Thoracic aorta (tissue), 2 donors: ENCODE measurements at regions not wholly inside any gene's neighbourhood (a gene's known extent, or its start where the extent isn't known, plus 50 kb on each side); places are given as distances from the start of the nearest gene placed in this dataset.

ENCODE experiments used
- ATAC-seq: fragments of 150-250 bp; one replicate; pipeline ENCODE4 v1.8.0; 2017; ENCODE audit warnings: low read depth; ENCODE audit not compliant: insufficient number of reproducible peaks, low FRiP score
- DNase-seq: peaks from one replicate; pipeline ENCODE4 v3.0.0-alpha.2; 2020; ENCODE audit warnings: low spot score
- H3K27ac ChIP-seq, 2 donors: fragments of 200-600 bp; sonication (generic); 1 replicate in 1 of 2; 2 replicates in 1 of 2; pipeline ENCODE4 v1.5.1; 2016; ENCODE audit warnings: mild to moderate bottlenecking in 2 of 2, moderate library complexity in 2 of 2
- H3K27me3 ChIP-seq: fragments of 200-600 bp; sonication (generic); replicated peaks from 2 replicates; pipeline ENCODE4 v1.6.0; 2016; ENCODE audit warnings: mild to moderate bottlenecking; ENCODE audit not compliant: insufficient read depth
- H3K36me3 ChIP-seq: fragments of 200-600 bp; sonication (generic); one replicate; pipeline ENCODE4 v1.5.1; 2016
- H3K4me1 ChIP-seq, 2 donors: fragments of 200-600 bp; sonication (generic); 1 replicate in 1 of 2; 2 replicates in 1 of 2; pipeline versions ENCODE4 v1.5.1 to v1.6.0; 2016; ENCODE audit warnings: low read depth in 2 of 2, mild to moderate bottlenecking in 1 of 2; ENCODE audit not compliant: control insufficient read depth in 1 of 2
- H3K4me3 ChIP-seq: fragments of 200-600 bp; sonication (generic); 2 replicates; pipeline ENCODE4 v1.5.1; 2016; ENCODE audit warnings: mild to moderate bottlenecking
- H3K9me3 ChIP-seq: fragments of 200-600 bp; sonication (generic); 2 replicates; pipeline ENCODE4 v1.5.1; 2016
- TF ChIP-seq, protein P1 (sequence below): fragments of 200-600 bp; sonication (generic); IDR thresholded peaks from one replicate; pipeline ENCODE4 v1.5.1; 2019; ENCODE audit warnings: antibody characterized with exemption

DNA sequence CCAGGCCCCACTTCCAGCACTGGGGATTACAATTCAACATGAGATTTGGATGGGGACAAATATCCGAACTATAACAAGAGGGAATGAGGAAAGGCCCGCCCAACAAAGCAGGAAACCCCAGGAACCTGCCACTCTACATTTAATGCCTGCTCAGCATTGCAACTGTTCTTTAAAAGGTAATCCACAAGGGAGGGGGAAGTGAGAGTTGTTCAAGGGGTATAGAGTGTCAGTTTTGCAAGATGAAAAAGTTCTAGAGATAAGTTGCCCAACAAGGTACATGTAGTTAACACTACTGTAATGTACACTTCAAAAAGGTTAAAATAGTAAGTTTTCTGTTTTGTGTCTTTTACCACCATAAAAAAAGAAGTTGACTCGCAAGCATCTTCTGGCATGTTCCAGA is 137.6 kb downstream of the MBD2 start:
- H3K4me1 ChIP-seq = peaks cover 0 to 4% of the 10 kb centered on the region in 2 donors
- no peaks in the 10 kb centered on the region for H3K36me3 ChIP-seq
- DNase-seq (no peak), ATAC-seq (no peak)
- H3K27me3 ChIP-seq = no peaks in the 10 kb centered on the region
- no peak overlapping the region for H3K4me3 ChIP-seq
- no peaks in the 10 kb centered on the region for H3K9me3 ChIP-seq
- TF ChIP-seq, protein P1, sequence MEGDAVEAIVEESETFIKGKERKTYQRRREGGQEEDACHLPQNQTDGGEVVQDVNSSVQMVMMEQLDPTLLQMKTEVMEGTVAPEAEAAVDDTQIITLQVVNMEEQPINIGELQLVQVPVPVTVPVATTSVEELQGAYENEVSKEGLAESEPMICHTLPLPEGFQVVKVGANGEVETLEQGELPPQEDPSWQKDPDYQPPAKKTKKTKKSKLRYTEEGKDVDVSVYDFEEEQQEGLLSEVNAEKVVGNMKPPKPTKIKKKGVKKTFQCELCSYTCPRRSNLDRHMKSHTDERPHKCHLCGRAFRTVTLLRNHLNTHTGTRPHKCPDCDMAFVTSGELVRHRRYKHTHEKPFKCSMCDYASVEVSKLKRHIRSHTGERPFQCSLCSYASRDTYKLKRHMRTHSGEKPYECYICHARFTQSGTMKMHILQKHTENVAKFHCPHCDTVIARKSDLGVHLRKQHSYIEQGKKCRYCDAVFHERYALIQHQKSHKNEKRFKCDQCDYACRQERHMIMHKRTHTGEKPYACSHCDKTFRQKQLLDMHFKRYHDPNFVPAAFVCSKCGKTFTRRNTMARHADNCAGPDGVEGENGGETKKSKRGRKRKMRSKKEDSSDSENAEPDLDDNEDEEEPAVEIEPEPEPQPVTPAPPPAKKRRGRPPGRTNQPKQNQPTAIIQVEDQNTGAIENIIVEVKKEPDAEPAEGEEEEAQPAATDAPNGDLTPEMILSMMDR = no peak
- no peak overlapping the region for H3K27ac ChIP-seq

DNA sequence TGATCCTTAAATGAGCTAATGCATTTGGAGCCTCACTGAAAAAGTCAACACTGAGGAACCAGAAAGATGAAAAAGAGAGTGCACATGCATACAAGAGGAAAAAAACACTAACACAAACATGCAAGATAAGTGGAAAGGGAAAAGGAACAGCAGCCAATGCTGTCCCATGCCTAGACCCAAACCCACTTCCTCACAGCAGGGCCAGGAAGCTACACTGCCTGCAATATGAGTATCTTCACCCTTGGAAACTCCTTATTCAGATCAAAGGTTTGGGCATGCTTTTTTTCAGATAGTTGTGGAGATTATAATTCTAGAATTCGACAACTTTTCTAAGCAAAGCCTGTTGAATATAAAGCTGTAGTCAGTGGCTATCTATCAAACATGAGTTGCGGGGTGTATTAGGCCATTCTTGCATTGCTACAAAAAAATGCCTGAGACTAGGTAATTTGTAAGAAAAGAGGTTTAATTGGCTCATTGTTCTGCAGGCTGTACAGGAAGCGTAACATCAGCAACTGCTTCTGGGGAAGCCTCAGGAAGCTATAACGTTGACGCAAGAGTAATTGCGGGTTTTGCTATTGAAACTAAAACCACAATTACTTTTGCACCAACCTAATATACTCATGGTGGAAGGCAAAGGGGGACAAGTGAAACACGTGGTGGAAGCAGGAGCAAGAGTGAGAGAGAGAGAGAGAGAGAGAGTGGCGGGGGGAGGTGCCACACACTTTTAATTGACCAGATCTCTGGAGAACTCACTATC is 138.2 kb downstream of the MBD2 start:
- ATAC-seq = no peak

DNA sequence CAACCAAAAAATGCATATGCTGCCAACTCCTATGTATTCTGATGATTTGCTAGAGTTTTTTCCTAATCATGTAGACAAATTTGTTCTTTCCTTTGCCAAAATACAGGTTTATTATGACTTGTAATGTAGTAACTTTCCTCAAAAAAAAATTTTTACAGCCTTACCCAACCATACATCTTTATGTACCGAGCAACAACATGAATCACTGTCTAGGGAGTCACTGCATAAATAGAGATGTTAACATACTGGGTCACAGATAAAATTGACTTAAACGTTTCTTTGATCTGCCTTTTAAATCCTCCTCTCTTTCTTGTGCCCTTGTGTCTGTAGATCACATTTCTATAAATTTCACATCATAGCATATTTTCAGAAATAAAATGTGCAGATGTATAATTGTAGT is 143.6 kb downstream of the MBD2 start:
- H3K4me1 ChIP-seq = no peaks in the 10 kb centered on the region
- no peaks in the 10 kb centered on the region for H3K9me3 ChIP-seq
- TF ChIP-seq, protein P1 = no peak
- DNase-seq = no peak
- H3K27ac ChIP-seq = no peak overlapping the region
- ATAC-seq = no peak
- no peak overlapping the region for H3K4me3 ChIP-seq
- no peaks in the 10 kb centered on the region for H3K36me3 ChIP-seq
- no peaks in the 10 kb centered on the region for H3K27me3 ChIP-seq

More for the DNA sequence above, 138.2 kb downstream of the MBD2 start:
- Histone ChIP-seq H3K27me3 (no peaks in the 10 kb centered on the region), H3K4me3 (no peak overlapping the region), H3K27ac (no peak overlapping the region), H3K9me3 (no peaks in the 10 kb centered on the region), H3K4me1 (peaks cover 0 to 4% of the 10 kb centered on the region in 2 donors), H3K36me3 (no peaks in the 10 kb centered on the region)
- TF ChIP-seq, protein P1 = no peak
- DNase-seq = no peak

DNA sequence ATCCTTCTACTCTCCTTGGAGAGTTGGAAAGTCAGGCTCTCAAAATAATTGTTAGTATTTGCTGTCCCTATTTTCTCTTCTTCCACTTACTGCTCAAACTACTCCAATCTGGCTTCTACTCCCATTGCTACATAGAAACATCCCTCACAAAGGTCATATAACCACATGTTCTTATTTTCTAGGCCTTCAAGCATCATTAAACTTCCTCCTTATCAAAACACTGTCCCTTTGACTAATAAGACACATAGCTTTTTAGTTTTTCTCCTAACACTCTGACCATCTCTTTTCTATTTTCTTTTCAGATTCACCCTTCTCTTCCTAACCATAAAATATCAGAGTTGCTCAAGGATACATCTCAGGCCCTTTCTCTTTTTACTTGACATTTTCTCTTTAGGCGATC is 148.3 kb downstream of the MBD2 start:
- Histone ChIP-seq H3K9me3 (no peaks in the 10 kb centered on the region), H3K27me3 (no peaks in the 10 kb centered on the region), H3K36me3 (no peaks in the 10 kb centered on the region), H3K27ac (no peak overlapping the region), H3K4me3 (no peak overlapping the region), H3K4me1 (no peaks in the 10 kb centered on the region)
- ATAC-seq = no peak
- TF ChIP-seq, protein P1 = no peak
- DNase-seq = no peak

DNA sequence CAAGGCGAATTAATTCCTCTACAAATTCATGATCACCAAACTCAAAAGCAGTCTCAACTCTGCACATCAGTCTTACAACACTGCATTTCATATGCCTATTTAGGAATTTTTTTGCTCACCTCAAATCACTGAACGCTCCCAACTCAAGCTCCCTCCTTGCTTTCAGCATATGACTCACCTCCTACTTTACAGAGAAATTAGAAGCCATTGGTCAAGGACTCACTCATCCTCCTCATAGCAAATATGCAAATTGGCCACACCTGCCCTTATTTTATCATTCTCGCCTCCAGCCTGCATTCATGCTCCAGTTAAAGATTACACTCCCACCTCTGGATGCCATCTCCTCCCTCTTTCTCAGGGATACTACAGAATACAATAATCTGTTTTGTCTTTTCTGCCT is 148.8 kb downstream of the MBD2 start:
- TF ChIP-seq, protein P1 = no peak
- no peaks in the 10 kb centered on the region for H3K27me3 ChIP-seq
- H3K36me3 ChIP-seq = no peaks in the 10 kb centered on the region
- ATAC-seq (no peak), DNase-seq (no peak)
- H3K4me1 ChIP-seq = no peaks in the 10 kb centered on the region
- H3K27ac ChIP-seq = no peak overlapping the region
- H3K4me3 ChIP-seq = no peak overlapping the region
- no peaks in the 10 kb centered on the region for H3K9me3 ChIP-seq
